WTC11 (cell line): ENCODE measurements at regions not wholly inside any gene's neighbourhood (a gene's known extent, or its start where the extent isn't known, plus 50 kb on each side); places are given as distances from the start of the nearest gene placed in this dataset.

Source experiments
- ATAC-seq: fragments of 200-7000 bp; cut with Tn5 transposase; 2 replicates; pipeline ENCODE4 v1.10.0; 2021; ENCODE audit warnings: mild to moderate bottlenecking, moderate library complexity
- CTCF ChIA-PET: fragments of 300-600 bp; sonication (Branson Sonifier 250); formaldehyde crosslinking; loops from one replicate; lab custom pipeline; 2021; ENCODE audit warnings: antibody characterized with exemption; lab: Charles Lee
- POLR2A ChIA-PET: fragments of 350-600 bp; sonication (Branson Sonifier 250); formaldehyde crosslinking; loops from one replicate; lab custom pipeline; 2021; ENCODE audit warnings: antibody characterized with exemption; lab: Charles Lee
- DNase-seq: peaks from one replicate; pipeline ENCODE4 v3.0.0; 2021; ENCODE audit warnings: low spot score
- H3K27ac Mint-ChIP-seq: 2 replicates; pipeline ENCODE4 v1.8.0; 2021; ENCODE audit warnings: mixed read lengths
- H3K27me3 Mint-ChIP-seq: 2 replicates; pipeline ENCODE4 v1.8.0; 2021; ENCODE audit warnings: low read depth, mild to moderate bottlenecking, moderate library complexity, mixed read lengths
- H3K36me3 Mint-ChIP-seq: 2 replicates; pipeline ENCODE4 v1.8.0; 2021; ENCODE audit warnings: mixed read lengths
- H3K4me1 Mint-ChIP-seq: 2 replicates; pipeline ENCODE4 v1.8.0; 2022; ENCODE audit warnings: mixed read lengths
- H3K4me3 Mint-ChIP-seq: 2 replicates; pipeline ENCODE4 v1.8.0; 2021; ENCODE audit warnings: mild to moderate bottlenecking, moderate library complexity, mixed read lengths
- H3K9me3 Mint-ChIP-seq: 2 replicates; pipeline ENCODE4 v1.8.0; 2021; ENCODE audit warnings: mixed read lengths
- ATF1 ChIP-seq: sonication (generic); formaldehyde crosslinking; IDR thresholded peaks from 2 replicates; pipeline ENCODE4 v1.8.1; 2023; ENCODE audit warnings: mild to moderate bottlenecking, moderate library complexity, missing genetic modification reagents
- CREB1 ChIP-seq: sonication (generic); formaldehyde crosslinking; IDR thresholded peaks from 2 replicates; pipeline ENCODE4 v1.8.0; 2023; ENCODE audit warnings: mild to moderate bottlenecking, missing genetic modification reagents
- CREM ChIP-seq: sonication (generic); formaldehyde crosslinking; IDR thresholded peaks from 2 replicates; pipeline ENCODE4 v1.8.1; 2022; ENCODE audit warnings: mild to moderate bottlenecking, missing genetic modification reagents, moderate library complexity
- ESRRA ChIP-seq: sonication (generic); formaldehyde crosslinking; IDR thresholded peaks from 2 replicates; pipeline ENCODE4 v1.8.1; 2022; ENCODE audit warnings: mild to moderate bottlenecking, missing genetic modification reagents, borderline replicate concordance
- FOXP4 ChIP-seq: sonication (generic); formaldehyde crosslinking; IDR thresholded peaks from 2 replicates; pipeline ENCODE4 v1.8.0; 2022; ENCODE audit warnings: mild to moderate bottlenecking, missing genetic modification reagents
- GABPB1 ChIP-seq: sonication (generic); formaldehyde crosslinking; IDR thresholded peaks from 2 replicates; pipeline ENCODE4 v1.8.1; 2023; ENCODE audit warnings: mild to moderate bottlenecking, missing genetic modification reagents
- GRHL2 ChIP-seq: fragments of 250-450 bp; sonication (Bioruptor Pico); IDR thresholded peaks from 2 replicates; pipeline ENCODE4 v1.8.0; 2022; ENCODE audit warnings: mild to moderate bottlenecking, moderate library complexity; ENCODE audit not compliant: insufficient replicate concordance, severe bottlenecking
- MAX ChIP-seq: sonication (generic); formaldehyde crosslinking; IDR thresholded peaks from 2 replicates; pipeline ENCODE4 v1.8.0; 2022; ENCODE audit warnings: mild to moderate bottlenecking, missing genetic modification reagents
- NR1H2 ChIP-seq: sonication (generic); formaldehyde crosslinking; IDR thresholded peaks from 2 replicates; pipeline ENCODE4 v1.9.0; 2021; ENCODE audit warnings: mild to moderate bottlenecking, moderate library complexity, missing genetic modification reagents
- RELA ChIP-seq: sonication (generic); formaldehyde crosslinking; IDR thresholded peaks from 2 replicates; pipeline ENCODE4 v1.8.1; 2022; ENCODE audit warnings: missing genetic modification reagents, mild to moderate bottlenecking, borderline replicate concordance
- SMAD3 ChIP-seq: sonication (generic); formaldehyde crosslinking; IDR thresholded peaks from 2 replicates; pipeline ENCODE4 v1.8.0; 2022; ENCODE audit warnings: missing genetic modification reagents, mild to moderate bottlenecking, borderline replicate concordance
- ZMAT4 ChIP-seq: fragments of 250-450 bp; sonication (Bioruptor Pico); IDR thresholded peaks from 2 replicates; pipeline ENCODE4 v1.9.0; 2021; ENCODE audit warnings: mild to moderate bottlenecking
- ZNF138 ChIP-seq: sonication (generic); formaldehyde crosslinking; conservative IDR thresholded peaks from 2 replicates; pipeline ENCODE4 v1.8.1; 2022; ENCODE audit warnings: mild to moderate bottlenecking, moderate library complexity, missing genetic modification reagents
- ZNF232 ChIP-seq: sonication (generic); formaldehyde crosslinking; IDR thresholded peaks from 2 replicates; pipeline ENCODE4 v1.8.0; 2022; ENCODE audit warnings: mild to moderate bottlenecking, missing genetic modification reagents
- ZNF263 ChIP-seq: sonication (generic); formaldehyde crosslinking; IDR thresholded peaks from 2 replicates; pipeline ENCODE4 v1.8.1; 2022; ENCODE audit warnings: low read depth, mild to moderate bottlenecking, moderate library complexity, missing genetic modification reagents
- ZNF281 ChIP-seq: sonication (generic); formaldehyde crosslinking; IDR thresholded peaks from 2 replicates; pipeline ENCODE4 v1.8.0; 2023; ENCODE audit warnings: mild to moderate bottlenecking, missing genetic modification reagents
- ZNF416 ChIP-seq: fragments of 250-450 bp; sonication (Bioruptor Pico); IDR thresholded peaks from 2 replicates; pipeline ENCODE4 v1.9.0; 2021; ENCODE audit warnings: mild to moderate bottlenecking, inconsistent platforms
- ZNF423 ChIP-seq: fragments of 250-450 bp; sonication (Bioruptor Pico); IDR thresholded peaks from 2 replicates; pipeline ENCODE4 v2.1.2; 2022; ENCODE audit warnings: mild to moderate bottlenecking, moderate library complexity
- ZNF671 ChIP-seq: fragments of 250-450 bp; sonication (Bioruptor Pico); IDR thresholded peaks from 2 replicates; pipeline ENCODE4 v1.8.0; 2021; ENCODE audit warnings: mild to moderate bottlenecking
- TF ChIP-seq, protein P1 (sequence below): sonication (generic); formaldehyde crosslinking; IDR thresholded peaks from 2 replicates; pipeline ENCODE4 v1.8.1; 2023; ENCODE audit warnings: mild to moderate bottlenecking, missing genetic modification reagents
- TF ChIP-seq, protein P2 (sequence below): sonication (generic); formaldehyde crosslinking; IDR thresholded peaks from 2 replicates; pipeline ENCODE4 v1.8.1; 2022; ENCODE audit warnings: mild to moderate bottlenecking, moderate library complexity, missing genetic modification reagents
- TF ChIP-seq, protein P3 (sequence below): fragments of 200-600 bp; IDR thresholded peaks from 2 replicates; pipeline ENCODE4 v1.8.0; 2022; ENCODE audit warnings: antibody characterized with exemption

DNA sequence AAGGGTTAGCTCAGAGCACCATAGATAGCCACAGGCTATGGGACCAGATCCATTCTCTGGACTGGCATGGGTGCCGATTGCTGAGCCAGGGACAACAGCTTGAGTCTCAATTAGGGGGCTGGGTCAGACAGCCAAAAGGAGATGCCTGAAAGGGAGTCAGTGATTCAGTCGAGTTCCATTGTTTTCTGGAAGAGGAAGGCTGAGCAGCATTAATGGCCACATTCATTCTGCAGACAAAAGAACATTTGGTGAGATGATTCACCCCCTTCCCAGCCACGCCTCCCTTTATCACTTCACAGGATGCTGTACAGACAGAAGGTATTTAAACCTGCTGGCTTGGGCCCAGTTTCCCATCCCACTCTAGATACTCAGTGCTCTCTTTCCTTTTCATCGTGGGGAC, 131.9 kb downstream of the ADAMTS15 start:
- H3K4me3 Mint-ChIP-seq = no peak overlapping the region
- H3K9me3 Mint-ChIP-seq = peaks cover 15% of the 10 kb centered on the region
- peaks cover 3% of the 10 kb centered on the region; the same call in 1 of the 2 replicates for H3K27me3 Mint-ChIP-seq
- ATAC-seq = peak; percentile 89
- CTCF ChIA-PET = interaction anchor here (1.1 kb wide), 1 partner anchor 448 kb away, joined by 3 read pairs; no protein-coding TSS in a partner anchor
- H3K4me1 Mint-ChIP-seq = peaks cover 29% of the 10 kb centered on the region
- POLR2A ChIA-PET = no interaction called here
- H3K36me3 Mint-ChIP-seq = no peaks in the 10 kb centered on the region
- DNase-seq = no peak
- TF ChIP-seq ZNF138 (CRISPR knock-in tag) (no peak), ZNF281 (CRISPR knock-in tag) (no peak), GRHL2 (no peak), FOXP4 (CRISPR knock-in tag) (no peak), ZMAT4 (CRISPR knock-in tag) (no peak), CREB1 (CRISPR knock-in tag) (no peak), RELA (no peak), ATF1 (no peak), MAX (CRISPR knock-in tag) (no peak), ZNF423 (CRISPR knock-in tag) (no peak)
- TF ChIP-seq, protein P1, sequence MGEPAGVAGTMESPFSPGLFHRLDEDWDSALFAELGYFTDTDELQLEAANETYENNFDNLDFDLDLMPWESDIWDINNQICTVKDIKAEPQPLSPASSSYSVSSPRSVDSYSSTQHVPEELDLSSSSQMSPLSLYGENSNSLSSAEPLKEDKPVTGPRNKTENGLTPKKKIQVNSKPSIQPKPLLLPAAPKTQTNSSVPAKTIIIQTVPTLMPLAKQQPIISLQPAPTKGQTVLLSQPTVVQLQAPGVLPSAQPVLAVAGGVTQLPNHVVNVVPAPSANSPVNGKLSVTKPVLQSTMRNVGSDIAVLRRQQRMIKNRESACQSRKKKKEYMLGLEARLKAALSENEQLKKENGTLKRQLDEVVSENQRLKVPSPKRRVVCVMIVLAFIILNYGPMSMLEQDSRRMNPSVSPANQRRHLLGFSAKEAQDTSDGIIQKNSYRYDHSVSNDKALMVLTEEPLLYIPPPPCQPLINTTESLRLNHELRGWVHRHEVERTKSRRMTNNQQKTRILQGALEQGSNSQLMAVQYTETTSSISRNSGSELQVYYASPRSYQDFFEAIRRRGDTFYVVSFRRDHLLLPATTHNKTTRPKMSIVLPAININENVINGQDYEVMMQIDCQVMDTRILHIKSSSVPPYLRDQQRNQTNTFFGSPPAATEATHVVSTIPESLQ (CRISPR knock-in tag) = no peak
- H3K27ac Mint-ChIP-seq = peak overlapping the region; percentile 61; the same call in 1 of the 2 replicates

- Mint-ChIP-seq H3K36me3 (no peaks in the 10 kb centered on the region), H3K27ac (no peak overlapping the region), H3K9me3 (peaks cover 15% of the 10 kb centered on the region), H3K27me3 (peaks cover 3% of the 10 kb centered on the region; the same call in 1 of the 2 replicates), H3K4me1 (peaks cover 34% of the 10 kb centered on the region), H3K4me3 (no peak overlapping the region)
- ChIA-PET CTCF (interaction anchor here (1.1 kb wide), 1 partner anchor 449 kb away, joined by 3 read pairs; no protein-coding TSS in a partner anchor), POLR2A (no interaction called here)
- TF ChIP-seq, protein P2, sequence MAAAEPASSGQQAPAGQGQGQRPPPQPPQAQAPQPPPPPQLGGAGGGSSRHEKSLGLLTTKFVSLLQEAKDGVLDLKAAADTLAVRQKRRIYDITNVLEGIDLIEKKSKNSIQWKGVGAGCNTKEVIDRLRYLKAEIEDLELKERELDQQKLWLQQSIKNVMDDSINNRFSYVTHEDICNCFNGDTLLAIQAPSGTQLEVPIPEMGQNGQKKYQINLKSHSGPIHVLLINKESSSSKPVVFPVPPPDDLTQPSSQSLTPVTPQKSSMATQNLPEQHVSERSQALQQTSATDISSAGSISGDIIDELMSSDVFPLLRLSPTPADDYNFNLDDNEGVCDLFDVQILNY (CRISPR knock-in tag) = no peak
- no peak for TF ChIP-seq NR1H2 (CRISPR knock-in tag)
- ATAC-seq (peak; percentile 5; the same call in 1 of the 2 replicates), DNase-seq (no peak)
These were observed 132.5 kb downstream of the ADAMTS15 start for GRCh38 chr11:130580891-130581492.

- peaks cover 3% of the 10 kb centered on the region; the same call in 1 of the 2 replicates for H3K27me3 Mint-ChIP-seq
- H3K27ac Mint-ChIP-seq = no peak overlapping the region
- no peaks in the 10 kb centered on the region for H3K36me3 Mint-ChIP-seq
- H3K9me3 Mint-ChIP-seq = peaks cover 15% of the 10 kb centered on the region
- POLR2A ChIA-PET = no interaction called here
- CTCF ChIA-PET = no interaction called here
- DNase-seq (no peak), ATAC-seq (no peak)
- no peak overlapping the region for H3K4me3 Mint-ChIP-seq
- H3K4me1 Mint-ChIP-seq = peaks cover 36% of the 10 kb centered on the region
- TF ChIP-seq ZNF416 (CRISPR knock-in tag) = no peak
- TF ChIP-seq ZNF671 (CRISPR knock-in tag) = no peak
- TF ChIP-seq SMAD3 (CRISPR knock-in tag) = no peak
- TF ChIP-seq, protein P3, sequence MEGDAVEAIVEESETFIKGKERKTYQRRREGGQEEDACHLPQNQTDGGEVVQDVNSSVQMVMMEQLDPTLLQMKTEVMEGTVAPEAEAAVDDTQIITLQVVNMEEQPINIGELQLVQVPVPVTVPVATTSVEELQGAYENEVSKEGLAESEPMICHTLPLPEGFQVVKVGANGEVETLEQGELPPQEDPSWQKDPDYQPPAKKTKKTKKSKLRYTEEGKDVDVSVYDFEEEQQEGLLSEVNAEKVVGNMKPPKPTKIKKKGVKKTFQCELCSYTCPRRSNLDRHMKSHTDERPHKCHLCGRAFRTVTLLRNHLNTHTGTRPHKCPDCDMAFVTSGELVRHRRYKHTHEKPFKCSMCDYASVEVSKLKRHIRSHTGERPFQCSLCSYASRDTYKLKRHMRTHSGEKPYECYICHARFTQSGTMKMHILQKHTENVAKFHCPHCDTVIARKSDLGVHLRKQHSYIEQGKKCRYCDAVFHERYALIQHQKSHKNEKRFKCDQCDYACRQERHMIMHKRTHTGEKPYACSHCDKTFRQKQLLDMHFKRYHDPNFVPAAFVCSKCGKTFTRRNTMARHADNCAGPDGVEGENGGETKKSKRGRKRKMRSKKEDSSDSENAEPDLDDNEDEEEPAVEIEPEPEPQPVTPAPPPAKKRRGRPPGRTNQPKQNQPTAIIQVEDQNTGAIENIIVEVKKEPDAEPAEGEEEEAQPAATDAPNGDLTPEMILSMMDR = no peak
- TF ChIP-seq ESRRA = no peak
- TF ChIP-seq ZMAT4 (CRISPR knock-in tag) = no peak
- TF ChIP-seq ZNF232 = no peak
- TF ChIP-seq CREM = no peak
- no peak for TF ChIP-seq ZNF263 (CRISPR knock-in tag)
- TF ChIP-seq GABPB1 (CRISPR knock-in tag) = no peak
These were observed 133.2 kb downstream of the ADAMTS15 start for GRCh38 chr11:130581646-130582045.
